Activated T-cell treated with anti-CD3 and anti-CD28 coated beads, Interleukin-2, amount 50 U/mL, for 24 hours (primary cell): ENCODE measurements at regions not wholly inside any gene's neighbourhood (a gene's known extent, or its start where the extent isn't known, plus 50 kb on each side); places are given as distances from the start of the nearest gene placed in this dataset.
"Not testable (repeated sequence)": the region's sequence is repeated elsewhere in the genome, so short reads cannot be mapped to it uniquely, and the experiment has no call there.

Source experiments
- DNase-seq: peaks from one replicate; pipeline ENCODE4 v3.0.0-alpha.2; 2020
- H3K27ac Mint-ChIP-seq: 2 replicates; pipeline ENCODE4 v1.8.0; 2020; ENCODE audit warnings: mild to moderate bottlenecking, mixed read lengths
- H3K27me3 Mint-ChIP-seq: 2 replicates; pipeline ENCODE4 v1.8.0; 2020; ENCODE audit warnings: mixed read lengths
- H3K36me3 Mint-ChIP-seq: 2 replicates; pipeline ENCODE4 v1.8.0; 2020; ENCODE audit warnings: low read depth, mixed read lengths
- H3K4me1 Mint-ChIP-seq: 2 replicates; pipeline ENCODE4 v1.8.0; 2020; ENCODE audit warnings: low read depth, mixed read lengths
- H3K4me3 Mint-ChIP-seq: 2 replicates; pipeline ENCODE4 v1.8.0; 2020; ENCODE audit warnings: mild to moderate bottlenecking, moderate library complexity, mixed read lengths
- H3K9me3 Mint-ChIP-seq: 2 replicates; pipeline ENCODE4 v1.8.0; 2020; ENCODE audit warnings: mixed read lengths

- Mint-ChIP-seq H3K9me3 (peaks cover 10% of the 10 kb centered on the region), H3K27me3 (no peaks in the 10 kb centered on the region), H3K27ac (peak overlapping the region; percentile 99), H3K4me1 (peaks cover 54% of the 10 kb centered on the region), H3K4me3 (peak overlapping the region; percentile 24), H3K36me3 (peaks cover 2% of the 10 kb centered on the region)
- peak; percentile 66 for DNase-seq
Measured at GRCh38 chr13:40026174-40026585, 370.7 kb downstream of the COG6 start.

- Mint-ChIP-seq H3K36me3 (peaks cover 2% of the 10 kb centered on the region), H3K4me1 (peaks cover 54% of the 10 kb centered on the region), H3K27me3 (no peaks in the 10 kb centered on the region), H3K4me3 (peak overlapping the region; percentile 73), H3K9me3 (peaks cover 10% of the 10 kb centered on the region), H3K27ac (peak overlapping the region; percentile 99)
- peak; percentile 74 for DNase-seq
Measured at GRCh38 chr13:40026741-40027140, 371.3 kb downstream of the COG6 start.

- H3K27ac Mint-ChIP-seq, result no peak overlapping the region
- DNase-seq, result no peak
- peaks cover 2% of the 10 kb centered on the region for H3K36me3 Mint-ChIP-seq
- H3K27me3 Mint-ChIP-seq, result no peaks in the 10 kb centered on the region
- peaks cover 10% of the 10 kb centered on the region for H3K9me3 Mint-ChIP-seq
- no peak overlapping the region for H3K4me3 Mint-ChIP-seq
- peaks cover 54% of the 10 kb centered on the region for H3K4me1 Mint-ChIP-seq
Measured at GRCh38 chr13:40028446-40028845, 373.0 kb downstream of the COG6 start.

GRCh38 chr13:40031031-40031430 is 375.6 kb downstream of the COG6 start:
- DNase-seq, result no peak
- Mint-ChIP-seq H3K4me3 (no peak overlapping the region), H3K4me1 (peaks cover 35% of the 10 kb centered on the region), H3K27me3 (no peaks in the 10 kb centered on the region), H3K36me3 (peaks cover 2% of the 10 kb centered on the region), H3K9me3 (peaks cover 7% of the 10 kb centered on the region), H3K27ac (no peak overlapping the region)

GRCh38 chr13:40039061-40039460 is 383.6 kb downstream of the COG6 start:
- Mint-ChIP-seq H3K27ac (no peak overlapping the region), H3K36me3 (no peaks in the 10 kb centered on the region), H3K4me3 (no peak overlapping the region), H3K4me1 (peaks cover 4% of the 10 kb centered on the region), H3K27me3 (peaks cover 11% of the 10 kb centered on the region), H3K9me3 (peaks cover 3% of the 10 kb centered on the region)
- DNase-seq, result no peak

GRCh38 chr13:40042991-40043390 is 387.5 kb downstream of the COG6 start:
- H3K4me3 Mint-ChIP-seq, result no peak overlapping the region
- DNase-seq, result no peak
- no peaks in the 10 kb centered on the region for H3K4me1 Mint-ChIP-seq
- peaks cover 3% of the 10 kb centered on the region for H3K9me3 Mint-ChIP-seq
- H3K27ac Mint-ChIP-seq, result no peak overlapping the region
- H3K36me3 Mint-ChIP-seq, result no peaks in the 10 kb centered on the region
- peaks cover 21% of the 10 kb centered on the region for H3K27me3 Mint-ChIP-seq

- Mint-ChIP-seq H3K36me3 (no peaks in the 10 kb centered on the region), H3K27me3 (peaks cover 22% of the 10 kb centered on the region), H3K4me1 (no peaks in the 10 kb centered on the region), H3K27ac (no peak overlapping the region), H3K4me3 (no peak overlapping the region), H3K9me3 (peaks cover 3% of the 10 kb centered on the region)
- DNase-seq, result no peak
Measured at GRCh38 chr13:40043764-40044163, 388.3 kb downstream of the COG6 start.

GRCh38 chr13:40047322-40047771 is 391.9 kb downstream of the COG6 start:
- no peaks in the 10 kb centered on the region for H3K36me3 Mint-ChIP-seq

GRCh38 chr13:40048551-40048950 is 393.1 kb downstream of the COG6 start:
- Mint-ChIP-seq H3K27me3 (peaks cover 14% of the 10 kb centered on the region), H3K36me3 (no peaks in the 10 kb centered on the region), H3K4me3 (no peak overlapping the region), H3K27ac (no peak overlapping the region), H3K9me3 (peaks cover 1% of the 10 kb centered on the region), H3K4me1 (no peaks in the 10 kb centered on the region)
- no peak for DNase-seq

More at GRCh38 chr13:40047322-40047771, 391.9 kb downstream of the COG6 start:
- Mint-ChIP-seq H3K27me3 (peaks cover 17% of the 10 kb centered on the region), H3K27ac (no peak overlapping the region), H3K4me3 (no peak overlapping the region), H3K9me3 (no peaks in the 10 kb centered on the region), H3K4me1 (no peaks in the 10 kb centered on the region)
- DNase-seq, result no peak

- no peaks in the 10 kb centered on the region for H3K4me1 Mint-ChIP-seq
- DNase-seq, result no peak
- H3K9me3 Mint-ChIP-seq, result peaks cover 6% of the 10 kb centered on the region
- no peaks in the 10 kb centered on the region for H3K36me3 Mint-ChIP-seq
- H3K4me3 Mint-ChIP-seq, result no peak overlapping the region
- peaks cover 1% of the 10 kb centered on the region for H3K27me3 Mint-ChIP-seq
- no peak overlapping the region for H3K27ac Mint-ChIP-seq
Measured at GRCh38 chr13:40052954-40053353, 397.5 kb downstream of the COG6 start.

GRCh38 chr13:40053401-40053800 is 397.9 kb downstream of the COG6 start:
- H3K27me3 Mint-ChIP-seq, result no peaks in the 10 kb centered on the region
- no peaks in the 10 kb centered on the region for H3K36me3 Mint-ChIP-seq
- no peak for DNase-seq
- H3K4me1 Mint-ChIP-seq, result peaks cover 1% of the 10 kb centered on the region
- H3K4me3 Mint-ChIP-seq, result no peak overlapping the region
- H3K9me3 Mint-ChIP-seq, result peaks cover 6% of the 10 kb centered on the region
- H3K27ac Mint-ChIP-seq, result no peak overlapping the region

- H3K36me3 Mint-ChIP-seq, DNase-seq, H3K27ac Mint-ChIP-seq, H3K9me3 Mint-ChIP-seq, H3K27me3 Mint-ChIP-seq, H3K4me3 Mint-ChIP-seq: not testable (repeated sequence)
- H3K4me1 Mint-ChIP-seq, result peaks cover 11% of the 10 kb centered on the region
Measured at GRCh38 chr13:40054422-40054821, 399.0 kb downstream of the COG6 start.

- Mint-ChIP-seq H3K4me3 (no peak overlapping the region), H3K9me3 (peaks cover 6% of the 10 kb centered on the region), H3K36me3 (no peaks in the 10 kb centered on the region), H3K4me1 (peaks cover 26% of the 10 kb centered on the region), H3K27ac (no peak overlapping the region), H3K27me3 (no peaks in the 10 kb centered on the region)
- DNase-seq, result no peak
Measured at GRCh38 chr13:40056898-40057619, 401.6 kb downstream of the COG6 start.

GRCh38 chr13:40058757-40059236 is 403.3 kb downstream of the COG6 start:
- Mint-ChIP-seq H3K9me3 (peaks cover 3% of the 10 kb centered on the region), H3K4me1 (peaks cover 35% of the 10 kb centered on the region), H3K27ac (peak overlapping the region; percentile 11), H3K36me3 (no peaks in the 10 kb centered on the region), H3K27me3 (no peaks in the 10 kb centered on the region), H3K4me3 (no peak overlapping the region)
- DNase-seq, result no peak

GRCh38 chr13:40059540-40060232 is 404.2 kb downstream of the COG6 start:
- H3K4me1 Mint-ChIP-seq, result peaks cover 44% of the 10 kb centered on the region
- no peak for DNase-seq
- H3K36me3 Mint-ChIP-seq, result no peaks in the 10 kb centered on the region
- peak overlapping the region; percentile 23 for H3K4me3 Mint-ChIP-seq
- H3K27ac Mint-ChIP-seq, result peak overlapping the region; percentile 42
- H3K9me3 Mint-ChIP-seq, result no peaks in the 10 kb centered on the region
- H3K27me3 Mint-ChIP-seq, result no peaks in the 10 kb centered on the region
